B cell (primary cell): ENCODE measurements at regions not wholly inside any gene's neighbourhood (a gene's known extent, or its start where the extent isn't known, plus 50 kb on each side); places are given as distances from the start of the nearest gene placed in this dataset.

Experiments
- ATAC-seq: fragments of 200-7000 bp; cut with Tn5 transposase; one replicate; pipeline ENCODE4 v1.10.0; 2021; ENCODE audit warnings: low read depth, mild to moderate bottlenecking, moderate number of reproducible peaks, moderate library complexity
- CTCF ChIA-PET: fragments of 350-600 bp; sonication (Branson Sonifier 250); formaldehyde crosslinking; loops from one replicate; lab custom pipeline; 2021; ENCODE audit warnings: antibody characterized with exemption, inconsistent platforms; lab: Charles Lee
- POLR2A ChIA-PET: fragments of 350-600 bp; sonication (Branson Sonifier 250); formaldehyde crosslinking; loops from one replicate; lab custom pipeline; 2021; ENCODE audit warnings: antibody characterized with exemption; lab: Charles Lee
- DNase-seq: peaks from one replicate; pipeline ENCODE4 v3.0.0; 2013
- H2AFZ ChIP-seq: 2 replicates; pipeline ENCODE4 v1.6.1; 2012; ENCODE audit warnings: mild to moderate bottlenecking, low read depth, low read length; ENCODE audit not compliant: insufficient read depth, poor library complexity, severe bottlenecking
- H3K27ac ChIP-seq, 2 donors: 1 replicate in 1 of 2; 2 replicates in 1 of 2; pipeline ENCODE4 v1.5.1; 2012 to 2013; ENCODE audit warnings: low read length in 2 of 2, mild to moderate bottlenecking in 2 of 2, moderate library complexity in 1 of 2
- H3K27me3 ChIP-seq, 4 experiments: fragments of 200-600 bp in 1 of 4; sonication (generic) in 1 of 4; replicated peaks in 1 of 4; 1 replicate in 2 of 4; 2 replicates in 2 of 4; pipeline versions ENCODE4 v1.6.1 to v1.7.0; 2013 to 2016; ENCODE audit warnings: low read length in 3 of 4, mild to moderate bottlenecking in 2 of 4, mixed read lengths in 1 of 4, moderate library complexity in 1 of 4; ENCODE audit not compliant: insufficient read depth in 4 of 4, control insufficient read depth in 3 of 4; ENCODE audit errors: control extremely low read depth in 1 of 4
- H3K36me3 ChIP-seq, 2 experiments: replicated peaks in 1 of 2; 1 replicate in 1 of 2; 2 replicates in 1 of 2; pipeline versions ENCODE4 v1.6.1 to v1.7.1; 2013; ENCODE audit warnings: low read length in 1 of 2; ENCODE audit not compliant: insufficient read depth in 2 of 2, control insufficient read depth in 1 of 2; ENCODE audit errors: control extremely low read depth in 1 of 2, extremely low read depth in 1 of 2
- H3K4me1 ChIP-seq, 2 donors: fragments of 200-600 bp in 1 of 2; sonication (generic) in 1 of 2; 1 replicate in 1 of 2; 2 replicates in 1 of 2; pipeline versions ENCODE4 v1.5.1 to v1.6.1; 2013 to 2017; ENCODE audit warnings: low read length in 2 of 2; ENCODE audit not compliant: control insufficient read depth in 2 of 2, insufficient read depth in 2 of 2
- H3K4me2 ChIP-seq: replicated peaks from 2 replicates; pipeline ENCODE3; 2012; ENCODE audit warnings: mild to moderate bottlenecking, low read depth, low read length; ENCODE audit not compliant: poor library complexity, severe bottlenecking
- H3K4me3 ChIP-seq, 5 experiments: fragments of 200-600 bp in 1 of 5; sonication (generic) in 1 of 5; 1 replicate in 3 of 5; 2 replicates in 2 of 5; pipeline versions ENCODE4 v1.5.1 to v1.7.0; 2011 to 2016; ENCODE audit warnings: low read length in 4 of 5, mild to moderate bottlenecking in 4 of 5, low read depth in 2 of 5, control low read depth in 1 of 5, moderate library complexity in 1 of 5; ENCODE audit not compliant: insufficient read depth in 1 of 5; ENCODE audit errors: control extremely low read depth in 1 of 5, extremely low read depth in 1 of 5
- H3K79me2 ChIP-seq: fragments of 200-600 bp; sonication (generic); one replicate; pipeline ENCODE4 v1.6.0; 2016; ENCODE audit warnings: low read length; ENCODE audit not compliant: control insufficient read depth, insufficient read depth
- H3K9ac ChIP-seq: fragments of 200-600 bp; sonication (generic); 2 replicates; pipeline ENCODE4 v1.6.1; 2017; ENCODE audit warnings: mild to moderate bottlenecking, low read length, moderate library complexity
- H3K9me3 ChIP-seq, 3 donors: one replicate each; pipeline versions ENCODE4 v1.6.1 to v1.7.1; 2013; ENCODE audit warnings: low read length in 2 of 3; ENCODE audit not compliant: control insufficient read depth in 2 of 3, insufficient read depth in 1 of 3; ENCODE audit errors: control extremely low read depth in 1 of 3
- H4K20me1 ChIP-seq: 2 replicates; pipeline ENCODE4 v1.6.0; 2012; ENCODE audit warnings: mild to moderate bottlenecking, low read length; ENCODE audit not compliant: insufficient read depth, control insufficient read depth, poor library complexity, severe bottlenecking
- H3K27ac Mint-ChIP-seq: one replicate; pipeline ENCODE4 v1.8.0; 2021; ENCODE audit warnings: mixed read lengths
- H3K27me3 Mint-ChIP-seq: one replicate; pipeline ENCODE4 v1.8.0; 2021; ENCODE audit warnings: mixed read lengths
- H3K4me1 Mint-ChIP-seq: one replicate; pipeline ENCODE4 v1.8.0; 2021; ENCODE audit warnings: mixed read lengths
- H3K4me3 Mint-ChIP-seq: one replicate; pipeline ENCODE4 v1.8.0; 2021; ENCODE audit warnings: mixed read lengths
- H3K9me3 Mint-ChIP-seq: one replicate; pipeline ENCODE4 v1.8.0; 2022; ENCODE audit warnings: mixed read lengths; ENCODE audit not compliant: insufficient read depth
- CTCF ChIP-seq: fragments of 200-600 bp; IDR thresholded peaks from one replicate; pipeline ENCODE4 v1.8.0; 2022; ENCODE audit warnings: antibody characterized with exemption, mild to moderate bottlenecking
- EZH2 ChIP-seq: IDR thresholded peaks from 2 replicates; pipeline ENCODE4 v1.6.1; 2012; ENCODE audit warnings: borderline replicate concordance, low read depth, mild to moderate bottlenecking, moderate library complexity, low read length; ENCODE audit not compliant: insufficient read depth, poor library complexity, severe bottlenecking
- WGBS: methylation state at CpG from one replicate; pipeline ENCODE4 v1.1.5; 2013; ENCODE audit warnings: missing lambda C conversion rate; ENCODE audit not compliant: insufficient coverage; 5-methylcytosine and 5-hydroxymethylcytosine counted together
- intact Hi-C: fragments of 100-400 bp; cut with micrococcal nuclease; formaldehyde crosslinking; loops from one replicate; pipeline ENCODE4 v1.10.0; 2022

GRCh38 chr1:229098903-229099578 lies 171.9 kb upstream of the RAB4A start:
- peaks cover 0 to 4% (median 3%) of the 10 kb centered on the region in 3 donors for H3K9me3 ChIP-seq
- DNase-seq, result no peak
- H3K27ac Mint-ChIP-seq, result no peak overlapping the region
- no peaks in the 10 kb centered on the region for H4K20me1 ChIP-seq
- no peaks in the 10 kb centered on the region for H3K4me1 ChIP-seq
- no peak overlapping the region for H3K9ac ChIP-seq
- H3K9me3 Mint-ChIP-seq, result no peaks in the 10 kb centered on the region
- H3K4me2 ChIP-seq, result no peak overlapping the region
- peaks cover 0 to 3% (median 0%) of the 10 kb centered on the region in 4 experiments for H3K27me3 ChIP-seq
- peaks cover 14% of the 10 kb centered on the region for H3K27me3 Mint-ChIP-seq
- CTCF ChIA-PET, result no interaction called here
- H3K79me2 ChIP-seq, result no peaks in the 10 kb centered on the region
- H3K27ac ChIP-seq, result no peak overlapping the region
- WGBS, result 80% methylated on average over 6 of the region's 8 CpGs
- intact Hi-C loops, result no loop called here
- H3K4me1 Mint-ChIP-seq, result no peaks in the 10 kb centered on the region
- POLR2A ChIA-PET, result no interaction called here
- no peak overlapping the region for H3K4me3 Mint-ChIP-seq
- TF ChIP-seq CTCF (no peak), EZH2 (no peak)
- no peak overlapping the region for H2AFZ ChIP-seq
- H3K4me3 ChIP-seq, result no peak overlapping the region
- H3K36me3 ChIP-seq, result no peaks in the 10 kb centered on the region
- no peak for ATAC-seq

GRCh38 chr1:229101011-229101871 lies 169.7 kb upstream of the RAB4A start:
- Histone ChIP-seq H4K20me1 (no peaks in the 10 kb centered on the region), H3K79me2 (no peaks in the 10 kb centered on the region), H2AFZ (no peak overlapping the region), H3K9ac (no peak overlapping the region), H3K27me3 (peaks cover 0 to 3% (median 0%) of the 10 kb centered on the region in 4 experiments), H3K4me2 (no peak overlapping the region), H3K9me3 (peaks cover 0 to 5% (median 0%) of the 10 kb centered on the region in 3 donors), H3K36me3 (no peaks in the 10 kb centered on the region), H3K27ac (no peak overlapping the region), H3K4me3 (no peak overlapping the region), H3K4me1 (no peaks in the 10 kb centered on the region)
- Mint-ChIP-seq H3K4me1 (no peaks in the 10 kb centered on the region), H3K9me3 (no peaks in the 10 kb centered on the region), H3K27me3 (peaks cover 18% of the 10 kb centered on the region), H3K4me3 (no peak overlapping the region), H3K27ac (no peak overlapping the region)
- no peak for TF ChIP-seq EZH2
- TF ChIP-seq CTCF, result no peak
- ChIA-PET CTCF (no interaction called here), POLR2A (interaction anchor here (0.6 kb wide), 1 partner anchor 38 kb away, joined by 4 read pairs; no protein-coding TSS in a partner anchor)
- WGBS, result 92% methylated on average over 8 of the region's 10 CpGs
- ATAC-seq (no peak), DNase-seq (no peak)
- intact Hi-C loops, result no loop called here
